ENCODE measurements at regions not wholly inside any gene's neighbourhood (a gene's known extent, or its start where the extent isn't known, plus 50 kb on each side); places are given as distances from the start of the nearest gene placed in this dataset.

GRCh38 chr4:154132406-154132805 lies 343.5 kb upstream of the SFRP2 start:
- H3K4me1 ChIP-seq = no peaks in the 10 kb centered on the region
- H3K27me3 ChIP-seq = no peaks in the 10 kb centered on the region
- peaks cover 0 to under 1% (median 0%) of the 10 kb centered on the region in 4 donors for H3K9me3 ChIP-seq
- no peak overlapping the region for H3K27ac ChIP-seq
- H3K36me3 ChIP-seq = no peaks in the 10 kb centered on the region
- H3K4me3 ChIP-seq = no peak overlapping the region
- intact Hi-C loops (cut with DNase I) = no loop called here
- no peak for DNase-seq
- 69 to 78% methylated on average over 1 of the region's 1 CpG for WGBS, 2 donors
- TF ChIP-seq POLR2AphosphoS5 (IDR thresholded peaks at IDR 0.05) (no peak), CTCF (IDR thresholded peaks at IDR 0.05) (no peak), EP300 (IDR thresholded peaks at IDR 0.05) (no peak), POLR2A (IDR thresholded peaks at IDR 0.05) (no peak)

- WGBS, 2 donors = 81 to 84% methylated on average over 1 of the region's 1 CpG
- H3K36me3 ChIP-seq = no peaks in the 10 kb centered on the region
- H3K9me3 ChIP-seq = peaks cover 0 to 4% (median 0%) of the 10 kb centered on the region in 4 donors
- H3K27ac ChIP-seq = no peak overlapping the region
- intact Hi-C loops (cut with DNase I) = no loop called here
- no peaks in the 10 kb centered on the region for H3K27me3 ChIP-seq
- TF ChIP-seq POLR2AphosphoS5 (IDR thresholded peaks at IDR 0.05) (no peak), EP300 (IDR thresholded peaks at IDR 0.05) (no peak), POLR2A (IDR thresholded peaks at IDR 0.05) (no peak), CTCF (IDR thresholded peaks at IDR 0.05) (no peak)
- no peak overlapping the region for H3K4me3 ChIP-seq
- no peak for DNase-seq
- H3K4me1 ChIP-seq = no peaks in the 10 kb centered on the region
These were observed 337.4 kb upstream of the SFRP2 start for GRCh38 chr4:154126276-154126675.

- intact Hi-C loops (cut with DNase I) = no loop called here
- no peak for DNase-seq
- Histone ChIP-seq H3K9me3 (peaks cover 0 to 4% (median 0%) of the 10 kb centered on the region in 4 donors), H3K27me3 (no peaks in the 10 kb centered on the region), H3K4me1 (no peaks in the 10 kb centered on the region), H3K4me3 (no peak overlapping the region), H3K27ac (no peak overlapping the region), H3K36me3 (no peaks in the 10 kb centered on the region)
- 85 to 89% methylated on average over 3 of the region's 3 CpGs for whole genome bisulfite sequencing, 2 donors
- TF ChIP-seq EP300 (IDR thresholded peaks at IDR 0.05) = no peak
- TF ChIP-seq POLR2A (IDR thresholded peaks at IDR 0.05) = no peak
- TF ChIP-seq CTCF (IDR thresholded peaks at IDR 0.05) = no peak
- TF ChIP-seq POLR2AphosphoS5 (IDR thresholded peaks at IDR 0.05) = no peak
These were observed 336.5 kb upstream of the SFRP2 start for GRCh38 chr4:154125340-154125739.

GRCh38 chr4:154124539-154125255 lies 335.8 kb upstream of the SFRP2 start:
- Histone ChIP-seq H3K4me1 (no peaks in the 10 kb centered on the region), H3K36me3 (no peaks in the 10 kb centered on the region), H3K9me3 (peaks cover 0 to 4% (median 0%) of the 10 kb centered on the region in 4 donors), H3K4me3 (no peak overlapping the region), H3K27ac (no peak overlapping the region), H3K27me3 (no peaks in the 10 kb centered on the region)
- no peak for DNase-seq
- TF ChIP-seq CTCF (IDR thresholded peaks at IDR 0.05) (no peak), POLR2AphosphoS5 (IDR thresholded peaks at IDR 0.05) (no peak), POLR2A (IDR thresholded peaks at IDR 0.05) (no peak), EP300 (IDR thresholded peaks at IDR 0.05) (no peak)
- intact Hi-C loops (cut with DNase I) = no loop called here
- WGBS, 2 donors = 63 to 66% methylated on average over 4 of the region's 4 CpGs

- Histone ChIP-seq H3K27ac (no peak overlapping the region), H3K9me3 (peaks cover 0 to 4% (median 0%) of the 10 kb centered on the region in 4 donors), H3K36me3 (no peaks in the 10 kb centered on the region), H3K4me1 (no peaks in the 10 kb centered on the region), H3K27me3 (no peaks in the 10 kb centered on the region), H3K4me3 (no peak overlapping the region)
- intact Hi-C loops (cut with DNase I) = no loop called here
- WGBS, 2 donors = 90% methylated on average over 3 of the region's 3 CpGs
- no peak for TF ChIP-seq POLR2AphosphoS5 (IDR thresholded peaks at IDR 0.05)
- TF ChIP-seq CTCF (IDR thresholded peaks at IDR 0.05) = no peak
- TF ChIP-seq POLR2A (IDR thresholded peaks at IDR 0.05) = no peak
- no peak for TF ChIP-seq EP300 (IDR thresholded peaks at IDR 0.05)
- no peak for DNase-seq
These were observed 335.0 kb upstream of the SFRP2 start for GRCh38 chr4:154123897-154124296.

Data from sigmoid colon (tissue), 6 donors.